ENCODE measurements at regions not wholly inside any gene's neighbourhood (a gene's known extent, or its start where the extent isn't known, plus 50 kb on each side); places are given as distances from the start of the nearest gene placed in this dataset.

DNA sequence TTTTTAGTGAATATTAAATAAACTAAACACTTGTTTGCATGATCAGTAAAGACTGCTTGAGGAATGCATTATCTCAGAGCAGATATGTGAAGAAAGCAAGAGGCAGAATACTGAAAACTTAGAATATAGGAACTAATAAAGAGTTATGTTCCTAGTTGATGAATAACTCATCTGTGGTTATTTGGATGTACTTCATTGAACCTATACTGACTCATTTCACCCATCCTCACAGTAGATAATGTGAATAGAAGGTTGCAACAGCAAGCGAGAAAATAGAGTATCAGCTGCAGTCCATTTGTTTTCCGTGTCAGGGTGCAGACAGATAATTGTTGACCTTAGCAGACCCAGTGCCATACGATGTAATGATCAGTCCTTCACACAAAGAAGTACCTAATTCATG is 945.7 kb upstream of the LRRTM1 start:
- TF ChIP-seq, protein P1, sequence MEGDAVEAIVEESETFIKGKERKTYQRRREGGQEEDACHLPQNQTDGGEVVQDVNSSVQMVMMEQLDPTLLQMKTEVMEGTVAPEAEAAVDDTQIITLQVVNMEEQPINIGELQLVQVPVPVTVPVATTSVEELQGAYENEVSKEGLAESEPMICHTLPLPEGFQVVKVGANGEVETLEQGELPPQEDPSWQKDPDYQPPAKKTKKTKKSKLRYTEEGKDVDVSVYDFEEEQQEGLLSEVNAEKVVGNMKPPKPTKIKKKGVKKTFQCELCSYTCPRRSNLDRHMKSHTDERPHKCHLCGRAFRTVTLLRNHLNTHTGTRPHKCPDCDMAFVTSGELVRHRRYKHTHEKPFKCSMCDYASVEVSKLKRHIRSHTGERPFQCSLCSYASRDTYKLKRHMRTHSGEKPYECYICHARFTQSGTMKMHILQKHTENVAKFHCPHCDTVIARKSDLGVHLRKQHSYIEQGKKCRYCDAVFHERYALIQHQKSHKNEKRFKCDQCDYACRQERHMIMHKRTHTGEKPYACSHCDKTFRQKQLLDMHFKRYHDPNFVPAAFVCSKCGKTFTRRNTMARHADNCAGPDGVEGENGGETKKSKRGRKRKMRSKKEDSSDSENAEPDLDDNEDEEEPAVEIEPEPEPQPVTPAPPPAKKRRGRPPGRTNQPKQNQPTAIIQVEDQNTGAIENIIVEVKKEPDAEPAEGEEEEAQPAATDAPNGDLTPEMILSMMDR (IDR thresholded peaks at IDR 0.05; ENCODE audit: low read depth, low read length, poor library complexity, severe bottlenecking) = no peak
- no peak for TF ChIP-seq EZH2phosphoT487 (IDR thresholded peaks at IDR 0.05; ENCODE audit: borderline replicate concordance, low read length)

Measured in DOHH2 (cell line).